HFF-Myc (cell line): ENCODE measurements at regions not wholly inside any gene's neighbourhood (a gene's known extent, or its start where the extent isn't known, plus 50 kb on each side); places are given as distances from the start of the nearest gene placed in this dataset.

Experiments
- DNase-seq: peaks from one replicate; pipeline ENCODE4 v3.0.0-alpha.2; 2011; ENCODE audit warnings: low read depth; ENCODE audit errors: extremely low read depth
- H3K4me3 ChIP-seq: replicated peaks from 2 replicates; pipeline ENCODE4 v1.5.1; 2011; ENCODE audit warnings: low read depth, mild to moderate bottlenecking, control low read depth, low read length
- TF ChIP-seq, protein P1 (sequence below): IDR thresholded peaks from 2 replicates; pipeline ENCODE4 v1.5.1; 2012; ENCODE audit warnings: mild to moderate bottlenecking, low read depth, low read length, control low read depth; ENCODE audit errors: missing control alignments

DNA sequence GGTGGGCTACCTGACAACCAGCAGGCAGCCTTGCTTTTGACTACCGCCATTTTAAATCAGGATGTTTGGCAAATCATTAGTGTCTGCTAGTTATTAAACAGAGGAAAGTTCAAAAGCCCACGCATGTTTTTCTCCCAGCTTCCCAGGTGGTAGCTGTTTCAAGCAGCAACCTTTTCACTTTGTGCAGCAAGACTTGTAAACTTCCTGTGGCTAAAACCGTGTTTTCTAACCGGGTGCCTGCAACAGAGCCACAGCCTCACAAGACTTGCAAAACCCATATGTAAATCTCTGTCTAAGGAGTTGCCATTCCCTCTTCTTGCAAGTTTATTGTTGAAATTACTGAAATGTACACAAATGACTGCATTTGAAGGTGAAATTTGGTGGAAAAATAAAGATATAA, 633.1 kb downstream of the BCL11A start:
- TF ChIP-seq, protein P1, sequence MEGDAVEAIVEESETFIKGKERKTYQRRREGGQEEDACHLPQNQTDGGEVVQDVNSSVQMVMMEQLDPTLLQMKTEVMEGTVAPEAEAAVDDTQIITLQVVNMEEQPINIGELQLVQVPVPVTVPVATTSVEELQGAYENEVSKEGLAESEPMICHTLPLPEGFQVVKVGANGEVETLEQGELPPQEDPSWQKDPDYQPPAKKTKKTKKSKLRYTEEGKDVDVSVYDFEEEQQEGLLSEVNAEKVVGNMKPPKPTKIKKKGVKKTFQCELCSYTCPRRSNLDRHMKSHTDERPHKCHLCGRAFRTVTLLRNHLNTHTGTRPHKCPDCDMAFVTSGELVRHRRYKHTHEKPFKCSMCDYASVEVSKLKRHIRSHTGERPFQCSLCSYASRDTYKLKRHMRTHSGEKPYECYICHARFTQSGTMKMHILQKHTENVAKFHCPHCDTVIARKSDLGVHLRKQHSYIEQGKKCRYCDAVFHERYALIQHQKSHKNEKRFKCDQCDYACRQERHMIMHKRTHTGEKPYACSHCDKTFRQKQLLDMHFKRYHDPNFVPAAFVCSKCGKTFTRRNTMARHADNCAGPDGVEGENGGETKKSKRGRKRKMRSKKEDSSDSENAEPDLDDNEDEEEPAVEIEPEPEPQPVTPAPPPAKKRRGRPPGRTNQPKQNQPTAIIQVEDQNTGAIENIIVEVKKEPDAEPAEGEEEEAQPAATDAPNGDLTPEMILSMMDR, result no peak
- no peak for DNase-seq
- no peak overlapping the region for H3K4me3 ChIP-seq

DNA sequence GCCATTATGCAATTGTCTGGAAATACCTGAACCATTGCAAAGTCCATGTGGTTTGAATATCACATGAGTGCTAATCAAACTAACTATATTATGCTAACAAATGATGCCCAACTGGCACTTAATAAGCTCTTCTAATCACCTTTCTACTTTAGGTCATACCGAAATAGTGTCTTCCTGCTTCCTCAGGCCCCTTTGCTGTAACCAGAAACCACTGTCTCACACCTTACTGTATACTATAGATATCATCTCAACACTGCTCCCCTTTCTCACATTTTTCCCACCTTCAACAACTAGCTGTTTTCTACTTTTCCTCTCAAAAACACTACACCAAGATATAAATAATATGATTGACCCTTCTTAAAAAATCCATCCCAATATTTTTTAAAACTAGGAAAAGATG, 633.9 kb downstream of the BCL11A start:
- TF ChIP-seq, protein P1, result no peak

DNA sequence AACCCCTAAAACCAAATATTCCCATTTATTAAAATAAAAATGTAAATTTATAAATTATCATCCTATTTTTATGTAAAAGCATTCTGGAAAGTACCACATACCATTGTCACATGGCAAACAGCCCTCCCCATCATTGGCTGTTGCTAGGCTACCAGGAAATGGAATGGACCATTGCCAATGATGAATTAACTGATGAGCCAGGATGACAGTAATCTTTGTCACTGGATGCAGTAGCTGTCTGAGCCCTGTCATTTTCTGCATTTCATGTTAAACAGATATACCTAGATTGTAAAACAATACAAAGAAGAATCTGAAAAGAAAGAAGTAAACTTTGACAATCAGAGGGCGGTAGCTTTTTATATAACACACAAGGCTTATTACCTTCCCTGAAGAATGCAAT, 641.4 kb downstream of the BCL11A start:
- H3K4me3 ChIP-seq, result no peak overlapping the region
- TF ChIP-seq, protein P1, result no peak
- no peak for DNase-seq

More for the DNA sequence above, 633.9 kb downstream of the BCL11A start:
- H3K4me3 ChIP-seq, result no peak overlapping the region
- DNase-seq, result no peak

DNA sequence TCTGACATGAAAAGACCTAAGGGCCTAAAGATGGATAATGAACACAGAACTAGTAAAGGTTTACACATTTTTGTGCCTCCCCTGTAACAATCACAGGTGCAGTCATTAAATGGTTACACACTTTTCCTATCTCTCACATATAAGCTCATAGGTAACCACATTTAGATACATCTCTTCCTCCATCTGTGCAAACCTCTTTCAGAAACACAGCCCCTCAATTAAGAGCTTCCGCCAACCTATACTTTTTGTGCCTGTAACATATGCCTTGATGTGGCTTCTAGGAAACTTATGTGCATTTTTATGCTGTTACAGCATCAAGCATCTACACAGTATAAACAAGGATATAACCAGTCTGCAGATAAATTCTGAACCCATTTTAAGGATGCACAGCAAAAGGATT, 643.3 kb downstream of the BCL11A start:
- TF ChIP-seq, protein P1, result no peak
- H3K4me3 ChIP-seq, result no peak overlapping the region
- no peak for DNase-seq

DNA sequence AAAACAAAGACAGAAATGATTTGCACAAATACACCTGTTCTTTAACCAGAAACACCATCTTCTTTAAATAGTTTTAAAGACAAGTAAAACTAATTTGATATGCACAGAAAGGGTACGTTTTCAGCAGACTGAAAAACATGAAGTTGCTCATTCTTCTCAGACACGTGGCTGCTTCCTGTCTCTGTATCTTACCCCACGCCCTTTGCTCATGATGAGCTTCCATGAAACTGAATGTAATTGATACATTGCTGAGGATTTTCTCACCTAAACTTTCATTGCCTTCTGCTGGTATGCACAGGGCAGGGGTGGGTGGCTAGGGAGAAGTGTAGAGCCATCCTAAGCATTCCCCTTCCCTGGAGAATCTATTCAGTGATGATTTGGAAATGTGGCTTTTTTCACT, 644.3 kb downstream of the BCL11A start:
- TF ChIP-seq, protein P1, result no peak
- no peak overlapping the region for H3K4me3 ChIP-seq
- DNase-seq, result no peak

DNA sequence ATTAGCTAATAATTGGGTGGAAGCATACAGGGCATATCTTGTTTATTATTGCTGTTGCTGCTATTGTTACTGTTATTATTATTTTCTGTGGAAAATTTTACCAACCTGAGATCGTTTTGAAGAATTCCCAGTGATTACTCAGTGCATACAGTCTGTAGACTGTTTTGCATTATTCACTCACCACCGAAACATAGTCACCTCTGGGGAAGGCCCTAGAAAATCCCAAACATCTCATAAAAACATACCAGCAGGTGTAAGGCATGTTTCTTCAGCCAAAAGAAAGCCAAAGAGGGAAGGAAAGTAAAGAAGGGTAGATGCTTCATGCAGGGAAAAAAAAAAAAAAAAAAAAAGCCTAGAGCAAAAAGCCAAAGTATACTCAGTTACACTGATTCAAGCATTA, 647.7 kb downstream of the BCL11A start:
- DNase-seq, result no peak
- H3K4me3 ChIP-seq, result no peak overlapping the region
- TF ChIP-seq, protein P1, result no peak

DNA sequence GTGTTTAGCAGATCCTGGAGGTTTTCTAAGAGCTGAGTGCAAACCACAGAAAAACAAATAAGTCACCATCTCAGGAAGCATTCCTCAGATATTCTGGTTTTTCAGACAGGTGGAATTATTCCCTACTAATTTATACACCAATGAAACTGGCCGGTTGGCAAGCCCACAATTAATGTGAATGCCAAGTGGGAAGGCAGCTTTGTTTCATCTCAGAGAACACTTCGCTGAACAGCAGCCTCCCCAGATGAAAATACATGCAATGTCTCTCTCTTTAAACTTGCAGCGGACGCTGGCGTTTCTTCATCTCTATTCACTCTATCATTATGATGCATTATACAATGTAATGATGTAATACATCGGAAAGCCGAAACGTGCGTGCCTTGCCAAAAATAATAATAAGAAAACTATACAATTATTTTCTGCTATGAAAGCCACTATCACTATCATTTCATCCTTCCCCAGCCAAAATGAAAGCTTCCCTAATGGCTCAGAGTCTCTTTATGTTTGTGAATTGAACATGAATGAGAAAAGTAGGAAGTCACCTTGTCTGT, 649.4 kb downstream of the BCL11A start:
- H3K4me3 ChIP-seq, result no peak overlapping the region
- DNase-seq, result no peak
- TF ChIP-seq, protein P1, result no peak
